Left lung (tissue), 4 donors: ENCODE measurements at regions not wholly inside any gene's neighbourhood (a gene's known extent, or its start where the extent isn't known, plus 50 kb on each side); places are given as distances from the start of the nearest gene placed in this dataset.
"Not testable (repeated sequence)": the region's sequence is repeated elsewhere in the genome, so short reads cannot be mapped to it uniquely, and the experiment has no call there.

ENCODE experiments used
- ATAC-seq: fragments of 200-7000 bp; cut with Tn5 transposase; one replicate; pipeline ENCODE4 v1.9.1; 2020; ENCODE audit warnings: moderate library complexity
- DNase-seq, 4 donors: peaks; one replicate each; pipeline ENCODE4 v3.0.0-alpha.2; 2013 to 2020
- H3K27ac ChIP-seq, 2 donors: fragments of 200-600 bp; sonication (generic) in 1 of 2; one replicate each; pipeline versions ENCODE4 v1.5.0 to v1.8.0; 2020 to 2021
- H3K27me3 ChIP-seq, 2 donors: fragments of 200-600 bp; sonication (generic) in 1 of 2; one replicate each; pipeline versions ENCODE4 v1.5.0 to v1.8.0; 2020 to 2021
- H3K36me3 ChIP-seq, 2 donors: fragments of 200-600 bp; sonication (generic) in 1 of 2; one replicate each; pipeline versions ENCODE4 v1.5.0 to v1.8.0; 2020 to 2021
- H3K4me1 ChIP-seq, 2 donors: fragments of 200-600 bp; one replicate each; pipeline ENCODE4 v1.8.0; 2021
- H3K4me3 ChIP-seq, 2 donors: fragments of 200-600 bp; sonication (generic) in 1 of 2; one replicate each; pipeline versions ENCODE4 v1.5.0 to v1.8.0; 2020 to 2021; ENCODE audit warnings: mild to moderate bottlenecking in 1 of 2
- H3K9me3 ChIP-seq, 2 donors: fragments of 200-600 bp; sonication (generic) in 1 of 2; one replicate each; pipeline versions ENCODE4 v1.5.0 to v1.8.0; 2020 to 2021
- CTCF ChIP-seq, 2 donors: fragments of 200-600 bp; sonication (generic) in 1 of 2; IDR thresholded peaks; one replicate each; pipeline versions ENCODE4 v1.5.0 to v1.8.0; 2021; ENCODE audit warnings: antibody characterized with exemption in 2 of 2
- intact Hi-C, 2 donors: fragments of 100-400 bp; cut with DNase I; formaldehyde crosslinking; loops; one replicate each; pipeline versions ENCODE4 v1.11.2 to v1.14.2; 2022
- donor health status: DM: no; HTN: yes; CAD: no.
- donor health status: DM: no; HTN: no; CAD: no.

- H3K36me3 ChIP-seq, H3K4me1 ChIP-seq, intact Hi-C loops, DNase-seq, H3K27ac ChIP-seq, H3K9me3 ChIP-seq, H3K27me3 ChIP-seq, H3K4me3 ChIP-seq: not testable (repeated sequence)
- ATAC-seq: peak; percentile 33
- TF ChIP-seq CTCF (IDR thresholded peaks at IDR 0.05): peak; percentile 22 to 28
Measured at GRCh38 chr9:42798571-42798970, 615.1 kb downstream of the SPATA31A6 start.

GRCh38 chr9:42802716-42803115 lies 619.3 kb downstream of the SPATA31A6 start:
- intact Hi-C loops, H3K9me3 ChIP-seq, DNase-seq, ATAC-seq, H3K36me3 ChIP-seq, H3K27ac ChIP-seq, H3K4me3 ChIP-seq, H3K4me1 ChIP-seq, H3K27me3 ChIP-seq: not testable (repeated sequence)

- H3K9me3 ChIP-seq, H3K4me1 ChIP-seq, H3K36me3 ChIP-seq, DNase-seq, H3K27ac ChIP-seq, intact Hi-C loops, H3K4me3 ChIP-seq, ATAC-seq, H3K27me3 ChIP-seq: not testable (repeated sequence)
Measured at GRCh38 chr9:42806674-42807073, 623.2 kb downstream of the SPATA31A6 start.

- not testable (repeated sequence) for H3K27ac ChIP-seq, DNase-seq
Measured at GRCh38 chr9:42821468-42821867, 638.0 kb downstream of the SPATA31A6 start.

GRCh38 chr9:42848156-42848555 lies 664.7 kb downstream of the SPATA31A6 start:
- intact Hi-C loops, H3K27ac ChIP-seq, ATAC-seq, H3K4me3 ChIP-seq, H3K9me3 ChIP-seq, H3K4me1 ChIP-seq, DNase-seq, H3K36me3 ChIP-seq: not testable (repeated sequence)
- peaks cover 0 to 19% of the 10 kb centered on the region in 2 donors for H3K27me3 ChIP-seq

More at GRCh38 chr9:42821468-42821867, 638.0 kb downstream of the SPATA31A6 start:
- ATAC-seq, H3K9me3 ChIP-seq, intact Hi-C loops, H3K4me3 ChIP-seq, H3K27me3 ChIP-seq, H3K4me1 ChIP-seq, H3K36me3 ChIP-seq: not testable (repeated sequence)

- H3K36me3 ChIP-seq, H3K9me3 ChIP-seq, ATAC-seq, H3K27ac ChIP-seq, H3K4me1 ChIP-seq, H3K4me3 ChIP-seq, intact Hi-C loops: not testable (repeated sequence)
- peak in 1 of 4 donors; percentile 61 for DNase-seq
- H3K27me3 ChIP-seq: peaks cover 0 to 19% of the 10 kb centered on the region in 2 donors
Measured at GRCh38 chr9:42850896-42851693, 667.6 kb downstream of the SPATA31A6 start.

GRCh38 chr9:42851701-42852100 lies 668.2 kb downstream of the SPATA31A6 start:
- H3K9me3 ChIP-seq, intact Hi-C loops, ATAC-seq, H3K36me3 ChIP-seq, H3K27ac ChIP-seq, DNase-seq, H3K4me1 ChIP-seq: not testable (repeated sequence)
- H3K4me3 ChIP-seq: peak overlapping the region in 1 of 2 donors; percentile 17
- peaks cover 0 to 19% of the 10 kb centered on the region in 2 donors for H3K27me3 ChIP-seq

- peak; percentile 94 for ATAC-seq
- H3K4me3 ChIP-seq: peak overlapping the region in 1 of 2 donors; percentile 17
- intact Hi-C loops: not testable (repeated sequence)
Measured at GRCh38 chr9:42852133-42852930, 668.9 kb downstream of the SPATA31A6 start.

GRCh38 chr9:42860133-42860532 lies 676.7 kb downstream of the SPATA31A6 start:
- H3K36me3 ChIP-seq, H3K4me1 ChIP-seq, intact Hi-C loops, ATAC-seq, H3K27ac ChIP-seq, H3K9me3 ChIP-seq, H3K4me3 ChIP-seq, DNase-seq, H3K27me3 ChIP-seq: not testable (repeated sequence)

More at GRCh38 chr9:42852133-42852930, 668.9 kb downstream of the SPATA31A6 start:
- peak in 3 of 4 donors; percentile 1 to 69 (median 62) for DNase-seq
- peak; percentile 17 to 21 for TF ChIP-seq CTCF (IDR thresholded peaks at IDR 0.05)
- not testable (repeated sequence) for H3K36me3 ChIP-seq, H3K27ac ChIP-seq, H3K4me1 ChIP-seq, H3K9me3 ChIP-seq
- H3K27me3 ChIP-seq: peaks cover 0 to 19% of the 10 kb centered on the region in 2 donors

GRCh38 chr9:42862465-42862864 lies 679.0 kb downstream of the SPATA31A6 start:
- H3K27me3 ChIP-seq, H3K9me3 ChIP-seq, intact Hi-C loops, H3K36me3 ChIP-seq, H3K4me1 ChIP-seq, ATAC-seq, H3K4me3 ChIP-seq, H3K27ac ChIP-seq, DNase-seq: not testable (repeated sequence)
